ENCODE measurements at regions not wholly inside any gene's neighbourhood (a gene's known extent, or its start where the extent isn't known, plus 50 kb on each side); places are given as distances from the start of the nearest gene placed in this dataset.
A peak's percentile ranks its signal among the peaks of the same experiment; 100 is the strongest.

- peak overlapping the region in 2 of 3 experiments; percentile 12 to 60 for H3K27ac Mint-ChIP-seq
- no peaks in the 10 kb centered on the region for H3K27me3 Mint-ChIP-seq (ENCODE audit: low read depth)
- no peak overlapping the region for H3K4me3 Mint-ChIP-seq
- H3K9me3 Mint-ChIP-seq, result peaks cover 6% of the 10 kb centered on the region
- TF ChIP-seq CTCF (IDR thresholded peaks at IDR 0.05; ENCODE audit: unreplicated experiment in 3 of 3), result no peak
- peaks cover 32% of the 10 kb centered on the region for H3K4me1 Mint-ChIP-seq
- H3K36me3 Mint-ChIP-seq (ENCODE audit: low read depth), result no peaks in the 10 kb centered on the region
Measured at GRCh38 chr10:105844676-105845570, 1203.8 kb downstream of the SORCS3 start.

DNA sequence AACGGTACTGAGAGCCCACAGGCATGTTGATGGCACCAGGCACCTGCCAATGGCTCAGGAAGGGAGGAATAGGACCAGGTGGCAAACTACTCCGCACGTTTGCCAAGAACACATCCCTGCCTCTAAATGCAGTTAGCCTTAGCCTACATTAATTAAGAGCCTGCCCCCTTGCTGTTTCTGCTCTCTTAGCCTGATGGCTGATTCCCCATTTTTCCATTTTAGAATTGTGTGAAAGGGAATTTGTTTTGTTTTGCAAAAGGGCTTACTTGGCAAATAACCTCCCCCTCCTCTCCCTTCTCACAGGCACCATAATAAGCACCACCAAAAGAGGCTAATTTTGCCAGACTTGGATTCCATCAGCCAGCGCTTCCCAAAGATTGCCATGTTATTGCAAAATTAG, 1203.2 kb downstream of the SORCS3 start:
- Mint-ChIP-seq H3K27me3 (ENCODE audit: low read depth) (no peaks in the 10 kb centered on the region), H3K27ac (peak overlapping the region in 1 of 3 experiments; percentile 60), H3K9me3 (peaks cover 6% of the 10 kb centered on the region), H3K4me1 (peaks cover 34% of the 10 kb centered on the region), H3K36me3 (ENCODE audit: low read depth) (no peaks in the 10 kb centered on the region), H3K4me3 (no peak overlapping the region)
- TF ChIP-seq CTCF (IDR thresholded peaks at IDR 0.05; ENCODE audit: unreplicated experiment in 3 of 3), result no peak

- H3K9me3 Mint-ChIP-seq, result peaks cover 6% of the 10 kb centered on the region
- peaks cover 34% of the 10 kb centered on the region for H3K4me1 Mint-ChIP-seq
- TF ChIP-seq CTCF (IDR thresholded peaks at IDR 0.05; ENCODE audit: unreplicated experiment in 3 of 3), result no peak
- peak overlapping the region in 1 of 3 experiments; percentile 22 for H3K27ac Mint-ChIP-seq
- no peaks in the 10 kb centered on the region for H3K27me3 Mint-ChIP-seq (ENCODE audit: low read depth)
- no peak overlapping the region for H3K4me3 Mint-ChIP-seq
- H3K36me3 Mint-ChIP-seq (ENCODE audit: low read depth), result no peaks in the 10 kb centered on the region
Measured at GRCh38 chr10:105843786-105844185, 1202.7 kb downstream of the SORCS3 start.

- Mint-ChIP-seq H3K9me3 (no peaks in the 10 kb centered on the region), H3K27me3 (ENCODE audit: low read depth) (no peaks in the 10 kb centered on the region), H3K4me3 (no peak overlapping the region), H3K36me3 (ENCODE audit: low read depth) (no peaks in the 10 kb centered on the region), H3K4me1 (peaks cover 43% of the 10 kb centered on the region), H3K27ac (peak overlapping the region in 2 of 3 experiments; percentile 2 to 57)
- TF ChIP-seq CTCF (IDR thresholded peaks at IDR 0.05; ENCODE audit: unreplicated experiment in 3 of 3), result no peak
Measured at GRCh38 chr10:105840288-105840770, 1199.2 kb downstream of the SORCS3 start.

- H3K4me3 Mint-ChIP-seq, result peak overlapping the region in 2 of 3 experiments; percentile 66 to 81
- no peak for TF ChIP-seq CTCF (IDR thresholded peaks at IDR 0.05; ENCODE audit: unreplicated experiment in 3 of 3)
- H3K36me3 Mint-ChIP-seq (ENCODE audit: low read depth), result no peaks in the 10 kb centered on the region
- H3K27me3 Mint-ChIP-seq (ENCODE audit: low read depth), result no peaks in the 10 kb centered on the region
- H3K9me3 Mint-ChIP-seq, result no peaks in the 10 kb centered on the region
- H3K27ac Mint-ChIP-seq, result peak overlapping the region; percentile 68 to 97 (median 93)
- peaks cover 35% of the 10 kb centered on the region for H3K4me1 Mint-ChIP-seq
Measured at GRCh38 chr10:105838392-105838791, 1197.3 kb downstream of the SORCS3 start.
